HEK293 (cell line): ENCODE measurements at regions not wholly inside any gene's neighbourhood (a gene's known extent, or its start where the extent isn't known, plus 50 kb on each side); places are given as distances from the start of the nearest gene placed in this dataset.

ENCODE experiments used
- RBAK ChIP-seq: fragments of 450-650 bp; formaldehyde crosslinking; IDR thresholded peaks from 2 replicates; pipeline ENCODE4 v1.5.1; 2016; ENCODE audit warnings: missing biosample characterization, missing genetic modification characterization
- SCRT2 ChIP-seq: fragments of 450-650 bp; formaldehyde crosslinking; IDR thresholded peaks from 2 replicates; pipeline ENCODE4 v1.5.1; 2016; ENCODE audit warnings: missing biosample characterization, missing genetic modification characterization
- ZNF2 ChIP-seq: fragments of 450-650 bp; formaldehyde crosslinking; IDR thresholded peaks from 2 replicates; pipeline ENCODE4 v1.5.1; 2016; ENCODE audit warnings: missing biosample characterization, missing genetic modification characterization
- ZNF274 ChIP-seq, 2 experiments: fragments of 200-500 bp in 1 of 2; fragments of 450-650 bp in 1 of 2; sonication (Bioruptor generic) in 1 of 2; formaldehyde crosslinking in 1 of 2; IDR thresholded peaks; 2 replicates each; pipeline versions ENCODE4 v1.5.1 to v1.6.1; 2014 to 2016; ENCODE audit warnings: borderline replicate concordance in 1 of 2, inconsistent platforms in 1 of 2, low read length in 1 of 2, missing biosample characterization in 1 of 2, missing genetic modification characterization in 1 of 2
- ZNF404 ChIP-seq: fragments of 450-650 bp; formaldehyde crosslinking; IDR thresholded peaks from 2 replicates; pipeline ENCODE4 v1.5.1; 2017; ENCODE audit warnings: missing biosample characterization, missing genetic modification characterization
- ZNF544 ChIP-seq: fragments of 450-650 bp; formaldehyde crosslinking; IDR thresholded peaks from 2 replicates; pipeline ENCODE4 v1.5.0; 2017; ENCODE audit warnings: missing biosample characterization, missing genetic modification characterization
- ZNF585B ChIP-seq: fragments of 450-650 bp; formaldehyde crosslinking; IDR thresholded peaks from 2 replicates; pipeline ENCODE4 v1.5.1; 2016; ENCODE audit warnings: missing biosample characterization, missing genetic modification characterization
- ZNF777 ChIP-seq: fragments of 450-650 bp; formaldehyde crosslinking; IDR thresholded peaks from 2 replicates; pipeline ENCODE4 v1.5.1; 2017; ENCODE audit warnings: missing biosample characterization, missing genetic modification characterization, borderline replicate concordance
- TF ChIP-seq, protein P1 (sequence below): fragments of 450-650 bp; formaldehyde crosslinking; IDR thresholded peaks from 2 replicates; pipeline ENCODE4 v1.5.1; 2016; ENCODE audit warnings: missing biosample characterization, missing genetic modification characterization
- TF ChIP-seq, protein P2 (sequence below): fragments of 450-650 bp; formaldehyde crosslinking; IDR thresholded peaks from 2 replicates; pipeline ENCODE4 v1.5.1; 2016; ENCODE audit warnings: missing biosample characterization, missing genetic modification characterization

DNA sequence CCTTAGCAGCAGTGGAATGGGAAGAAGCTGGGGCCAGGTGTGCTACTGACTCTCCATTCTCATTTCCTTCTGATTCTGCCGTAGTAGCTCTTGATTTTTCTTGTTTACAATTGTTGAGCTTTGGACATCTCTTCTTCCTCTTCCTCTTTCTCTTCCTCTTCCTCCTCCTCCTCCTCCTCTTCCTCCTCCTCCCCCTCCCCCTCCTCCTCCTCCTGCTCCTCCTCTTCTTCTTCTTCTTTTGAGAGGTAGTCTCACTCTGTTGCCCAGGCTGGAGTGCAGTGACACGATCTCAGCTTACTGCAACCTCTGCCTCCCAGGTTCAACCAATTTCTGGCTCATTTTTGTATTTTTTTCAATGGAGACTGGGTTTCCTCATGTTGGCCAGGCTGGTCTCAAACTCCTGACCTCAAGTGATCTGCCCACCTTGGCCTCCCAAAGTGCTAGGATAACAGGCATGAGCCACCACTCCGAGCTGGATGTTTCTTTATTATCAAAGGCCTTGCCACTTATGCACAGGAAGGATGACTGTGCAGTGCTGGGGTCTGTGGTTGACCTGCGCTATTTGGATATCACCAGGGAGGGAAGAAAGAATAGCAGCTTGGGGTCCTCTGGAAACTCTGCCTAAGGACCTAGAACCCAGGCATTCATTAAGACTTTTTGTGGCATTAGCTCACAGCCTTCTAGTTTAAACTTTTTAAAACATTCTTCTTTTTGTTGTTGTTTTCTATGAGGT lies 127.8 kb upstream of the KCNJ16 start:
- TF ChIP-seq, protein P1, sequence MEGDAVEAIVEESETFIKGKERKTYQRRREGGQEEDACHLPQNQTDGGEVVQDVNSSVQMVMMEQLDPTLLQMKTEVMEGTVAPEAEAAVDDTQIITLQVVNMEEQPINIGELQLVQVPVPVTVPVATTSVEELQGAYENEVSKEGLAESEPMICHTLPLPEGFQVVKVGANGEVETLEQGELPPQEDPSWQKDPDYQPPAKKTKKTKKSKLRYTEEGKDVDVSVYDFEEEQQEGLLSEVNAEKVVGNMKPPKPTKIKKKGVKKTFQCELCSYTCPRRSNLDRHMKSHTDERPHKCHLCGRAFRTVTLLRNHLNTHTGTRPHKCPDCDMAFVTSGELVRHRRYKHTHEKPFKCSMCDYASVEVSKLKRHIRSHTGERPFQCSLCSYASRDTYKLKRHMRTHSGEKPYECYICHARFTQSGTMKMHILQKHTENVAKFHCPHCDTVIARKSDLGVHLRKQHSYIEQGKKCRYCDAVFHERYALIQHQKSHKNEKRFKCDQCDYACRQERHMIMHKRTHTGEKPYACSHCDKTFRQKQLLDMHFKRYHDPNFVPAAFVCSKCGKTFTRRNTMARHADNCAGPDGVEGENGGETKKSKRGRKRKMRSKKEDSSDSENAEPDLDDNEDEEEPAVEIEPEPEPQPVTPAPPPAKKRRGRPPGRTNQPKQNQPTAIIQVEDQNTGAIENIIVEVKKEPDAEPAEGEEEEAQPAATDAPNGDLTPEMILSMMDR, result no peak
- TF ChIP-seq, protein P2, sequence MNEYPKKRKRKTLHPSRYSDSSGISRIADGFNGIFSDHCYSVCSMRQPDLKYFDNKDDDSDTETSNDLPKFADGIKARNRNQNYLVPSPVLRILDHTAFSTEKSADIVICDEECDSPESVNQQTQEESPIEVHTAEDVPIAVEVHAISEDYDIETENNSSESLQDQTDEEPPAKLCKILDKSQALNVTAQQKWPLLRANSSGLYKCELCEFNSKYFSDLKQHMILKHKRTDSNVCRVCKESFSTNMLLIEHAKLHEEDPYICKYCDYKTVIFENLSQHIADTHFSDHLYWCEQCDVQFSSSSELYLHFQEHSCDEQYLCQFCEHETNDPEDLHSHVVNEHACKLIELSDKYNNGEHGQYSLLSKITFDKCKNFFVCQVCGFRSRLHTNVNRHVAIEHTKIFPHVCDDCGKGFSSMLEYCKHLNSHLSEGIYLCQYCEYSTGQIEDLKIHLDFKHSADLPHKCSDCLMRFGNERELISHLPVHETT, result no peak
- TF ChIP-seq ZNF404 (tag by site-specific recombination) (no peak), ZNF585B (tag by site-specific recombination) (no peak), ZNF777 (tag by site-specific recombination) (no peak), ZNF2 (tag by site-specific recombination) (no peak), ZNF274 (IDR thresholded peaks at IDR 0.05; ENCODE audit: low read length) (no peak), ZNF274 (tag by site-specific recombination; IDR thresholded peaks at IDR 0.05; ENCODE audit: borderline replicate concordance) (no peak), SCRT2 (tag by site-specific recombination) (no peak), ZNF544 (tag by site-specific recombination) (no peak), RBAK (tag by site-specific recombination) (no peak)
